COLO668 (cell line): ENCODE measurements at regions not wholly inside any gene's neighbourhood (a gene's known extent, or its start where the extent isn't known, plus 50 kb on each side); places are given as distances from the start of the nearest gene placed in this dataset.
"Not testable (repeated sequence)": the region's sequence is repeated elsewhere in the genome, so short reads cannot be mapped to it uniquely, and the experiment has no call there.

Experiments
- DNase-seq: peaks from one replicate; lab custom pipeline; 2025; ENCODE audit not compliant: unreplicated experiment; lab: John Stamatoyannopoulos, UW

DNA sequence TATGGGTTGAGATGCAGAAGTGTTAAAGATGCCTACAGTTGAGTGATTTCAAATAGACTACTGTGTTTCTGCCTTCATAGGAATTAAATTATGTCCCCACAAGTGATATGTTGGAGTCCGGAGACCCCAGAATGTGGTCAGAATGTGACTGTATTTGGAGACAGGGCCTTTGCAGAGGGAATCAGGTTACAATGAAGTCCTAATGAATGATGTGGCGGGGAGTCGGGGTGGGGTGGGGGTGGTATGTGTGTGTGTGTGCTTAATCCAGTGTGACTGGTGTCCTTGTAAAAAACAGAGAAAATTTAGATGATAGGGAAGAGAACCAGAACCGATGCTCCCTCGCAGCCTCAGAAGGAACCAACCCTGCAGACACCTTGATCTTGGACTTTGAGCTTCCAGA is 448.2 kb downstream of the QKI start:
- no peak for DNase-seq

DNA sequence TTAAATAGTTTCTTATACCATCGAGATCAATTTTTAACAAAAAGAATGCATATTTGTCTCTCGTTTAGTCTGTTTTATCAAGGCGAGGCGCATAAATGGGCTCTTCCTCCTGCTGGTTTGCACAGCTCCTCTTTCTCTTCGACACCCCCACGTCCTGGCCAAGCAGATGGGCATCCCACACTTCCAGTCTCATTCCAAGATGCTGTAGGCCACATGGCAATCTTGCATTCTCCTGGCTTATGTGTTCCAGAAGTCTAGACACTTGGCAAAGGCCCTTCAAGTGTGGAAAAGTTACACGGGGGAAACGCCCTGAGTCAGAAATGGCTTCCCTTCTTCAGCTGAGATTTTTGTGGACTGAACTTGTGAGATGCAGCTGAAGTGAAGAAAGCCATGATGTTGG is 447.1 kb downstream of the QKI start:
- no peak for DNase-seq

DNA sequence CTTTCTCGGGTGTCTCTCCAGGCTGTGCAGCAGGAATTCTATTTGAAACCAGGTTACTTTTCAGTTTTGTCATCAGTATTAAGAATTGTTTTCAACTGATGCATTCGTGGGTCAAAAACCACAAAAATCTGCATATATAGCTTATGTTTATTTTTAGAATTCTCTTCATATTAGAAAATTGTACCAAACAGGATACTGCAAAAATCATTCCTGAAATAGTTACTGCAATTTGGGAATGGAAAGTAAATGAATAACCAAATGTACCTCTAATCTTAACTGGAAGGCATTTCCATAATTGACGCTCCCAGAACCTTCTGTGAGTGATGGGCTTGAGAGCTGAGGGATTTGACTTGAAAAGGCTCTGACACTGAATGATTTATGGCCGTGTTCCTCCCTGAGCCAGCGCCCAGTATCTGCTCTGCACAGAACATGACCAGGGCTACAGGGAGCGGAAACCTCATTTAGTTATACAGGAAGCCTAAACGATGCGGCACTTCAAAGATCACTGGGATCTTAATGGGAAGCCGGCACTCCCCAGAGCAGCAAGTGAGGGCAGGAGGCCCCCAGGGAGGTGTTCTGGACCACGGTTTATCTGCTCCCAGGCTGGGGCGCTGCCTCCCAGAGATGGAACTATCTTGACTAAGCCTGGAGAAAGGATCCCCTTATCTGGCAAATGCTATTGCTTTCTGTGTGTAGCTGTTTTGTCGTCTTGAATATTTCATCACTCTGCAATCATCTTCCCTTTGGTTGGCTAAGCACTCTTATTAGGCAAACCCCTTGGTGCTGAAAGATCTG is 446.0 kb downstream of the QKI start:
- no peak for DNase-seq

DNA sequence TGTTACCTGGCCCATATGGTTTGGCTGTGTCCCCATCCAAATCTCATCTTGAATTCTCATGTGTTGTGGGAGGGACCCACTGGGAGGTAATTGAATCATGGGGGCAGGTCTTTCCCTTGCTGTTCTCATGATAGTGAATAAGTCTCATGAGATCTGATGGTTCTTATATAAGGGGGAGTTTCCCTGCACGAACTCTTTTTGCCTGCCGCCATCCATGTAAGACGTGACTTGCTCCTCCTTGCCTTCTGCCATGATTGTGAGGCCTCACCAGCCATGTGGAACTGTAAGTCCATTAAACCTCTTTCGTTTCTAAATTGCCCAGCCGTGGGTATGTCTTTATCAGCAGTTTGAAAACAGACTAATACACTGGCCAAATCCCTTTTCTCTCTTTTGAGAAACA is 444.4 kb downstream of the QKI start:
- DNase-seq: not testable (repeated sequence)

DNA sequence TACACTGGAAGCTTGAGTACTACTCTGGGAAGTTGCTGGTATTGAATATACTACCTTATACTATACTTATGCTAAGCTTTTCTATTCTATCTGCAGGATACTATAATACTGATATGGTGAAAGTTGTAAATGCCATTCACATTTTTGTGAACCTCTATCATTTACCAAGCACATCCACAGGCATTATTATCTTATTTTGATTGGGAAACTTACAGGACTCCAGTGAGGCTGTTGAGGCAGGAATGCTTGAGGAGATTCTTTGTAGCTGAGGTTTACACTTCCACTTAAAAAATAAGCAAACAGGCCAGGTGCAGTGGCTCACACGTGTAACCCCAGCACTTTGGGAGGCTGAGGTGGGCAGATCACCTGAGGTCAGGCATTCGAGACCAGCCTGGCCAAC is 442.9 kb downstream of the QKI start:
- DNase-seq: no peak

DNA sequence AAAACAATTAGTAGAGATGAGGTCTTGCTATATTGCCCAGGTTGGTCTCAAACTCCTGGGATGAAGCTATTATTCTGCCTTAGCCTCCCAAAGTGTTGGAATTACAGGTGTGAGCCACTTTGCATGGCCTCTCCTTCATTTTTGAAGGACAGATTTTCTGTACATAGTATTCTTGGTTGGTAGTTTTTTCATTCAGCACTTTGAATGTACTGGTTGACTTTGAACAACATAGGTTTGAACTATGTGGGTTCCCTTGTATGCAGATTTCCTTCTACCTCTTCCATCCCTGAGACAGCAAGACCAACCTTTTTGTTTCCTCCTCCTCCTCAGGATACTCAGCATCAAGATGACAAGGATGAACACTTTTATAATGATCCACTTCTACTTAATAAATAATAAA is 436.4 kb downstream of the QKI start:
- DNase-seq: no peak

DNA sequence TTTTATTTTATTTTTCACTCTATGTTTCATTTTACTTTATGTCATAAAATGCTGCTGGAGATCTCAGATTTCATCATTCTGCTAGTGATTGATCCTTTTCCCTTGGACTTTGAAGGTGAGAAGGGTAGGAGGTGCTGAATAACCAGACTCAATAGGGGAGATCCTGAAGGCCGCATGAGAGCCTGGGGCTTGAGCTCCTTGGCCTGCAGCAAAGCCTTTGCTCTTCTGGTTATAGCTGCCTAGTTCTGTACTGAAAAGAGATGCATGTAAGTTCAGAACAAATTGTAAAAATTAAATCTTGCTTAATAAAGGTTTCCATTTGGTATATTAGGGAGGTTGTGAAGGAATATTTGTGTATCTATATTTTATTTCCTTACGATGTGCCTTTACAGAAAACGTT is 430.2 kb downstream of the QKI start:
- DNase-seq: no peak

DNA sequence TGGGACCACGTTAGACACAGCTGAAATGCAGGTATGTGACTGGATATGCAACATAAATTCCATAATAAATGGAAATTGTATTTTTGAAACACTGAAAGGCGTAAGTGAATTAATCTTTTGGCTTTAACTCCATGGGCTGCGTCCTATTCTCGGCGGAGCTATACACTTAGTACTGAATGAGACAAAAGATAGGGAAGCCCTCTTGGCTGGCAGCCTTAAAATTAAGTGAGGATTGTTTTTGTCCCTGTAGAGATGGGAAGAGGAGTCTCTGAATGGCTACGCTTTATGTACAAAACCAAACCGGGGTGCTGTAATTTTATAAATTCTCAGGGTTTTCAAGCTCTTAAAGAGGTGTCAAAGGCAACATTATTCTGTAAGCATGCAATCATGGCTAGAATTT is 429.8 kb downstream of the QKI start:
- DNase-seq: no peak

DNA sequence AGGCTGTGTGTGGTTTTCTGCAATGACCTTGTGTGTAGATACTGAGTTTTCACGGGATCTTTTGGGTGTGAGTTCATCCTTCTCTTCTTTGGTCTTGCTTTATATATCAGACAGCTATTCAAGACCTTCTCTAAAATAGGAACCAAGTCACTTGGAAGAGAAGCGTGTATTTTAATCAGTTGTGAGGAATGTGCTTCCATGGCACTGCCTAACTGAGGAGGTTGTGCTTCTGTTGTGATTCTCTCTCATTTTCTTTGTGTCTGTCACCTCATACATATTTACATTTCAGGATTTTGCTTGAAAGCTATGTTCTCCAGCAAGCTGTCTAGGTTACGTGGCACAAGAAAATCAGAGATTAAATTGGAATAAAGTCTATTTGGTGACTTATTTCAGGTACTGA is 428.7 kb downstream of the QKI start:
- no peak for DNase-seq

DNA sequence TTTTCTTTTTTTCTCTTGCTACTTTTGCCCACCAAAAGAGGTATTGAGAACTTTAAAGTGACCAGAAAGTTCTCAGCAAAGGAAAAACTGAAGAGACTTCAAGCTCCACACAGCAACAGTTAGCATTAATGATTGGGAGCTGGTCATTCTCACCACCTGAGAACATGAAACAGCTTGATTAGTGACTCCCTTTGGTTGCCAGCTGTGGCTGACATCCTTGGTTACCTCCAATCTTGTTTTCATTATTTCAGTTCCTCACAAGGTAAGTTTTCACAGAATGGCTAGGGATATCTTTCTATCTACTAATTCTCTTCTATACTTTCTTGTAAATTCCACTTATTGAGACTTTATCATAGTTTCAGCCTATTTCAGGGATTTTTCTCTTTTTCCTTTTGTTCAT is 427.9 kb downstream of the QKI start:
- no peak for DNase-seq

DNA sequence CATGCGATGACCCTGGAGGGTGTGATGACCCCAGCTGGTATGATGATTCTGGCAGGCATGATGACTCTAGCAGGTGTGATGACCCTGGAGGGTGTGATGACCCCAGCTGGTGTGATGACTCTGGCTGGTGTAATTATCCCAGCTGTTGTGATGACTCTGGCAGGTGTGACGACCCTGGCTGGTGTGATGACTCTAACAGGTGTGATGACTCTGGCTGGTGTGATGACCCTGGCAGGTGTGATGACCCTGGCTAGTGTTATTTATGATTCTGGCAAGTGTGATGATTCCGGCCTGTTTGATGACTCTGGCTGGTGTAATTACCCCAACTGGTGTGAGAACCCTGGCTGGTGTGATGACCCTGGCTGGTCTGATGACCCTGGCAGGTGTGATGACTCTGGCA is 427.2 kb downstream of the QKI start:
- DNase-seq: no peak

DNA sequence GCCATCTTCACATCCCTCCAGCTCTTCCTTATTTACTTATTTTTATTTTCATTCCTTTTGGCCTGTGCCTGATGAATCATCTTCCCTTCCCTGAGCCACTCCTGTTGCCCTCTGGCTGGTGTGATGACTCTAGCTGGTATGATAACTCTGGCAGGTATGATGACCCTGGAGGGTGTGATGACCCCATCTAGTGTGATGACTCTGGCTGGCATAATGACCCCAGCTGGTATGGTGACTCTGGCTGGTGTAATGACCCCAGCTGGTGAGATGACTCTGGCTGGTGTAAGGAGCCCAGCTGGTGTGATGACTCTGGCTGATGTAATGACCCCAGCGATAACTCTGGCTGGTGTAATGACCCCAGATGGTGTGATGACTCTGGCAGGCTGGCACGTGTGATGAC is 426.8 kb downstream of the QKI start:
- no peak for DNase-seq

DNA sequence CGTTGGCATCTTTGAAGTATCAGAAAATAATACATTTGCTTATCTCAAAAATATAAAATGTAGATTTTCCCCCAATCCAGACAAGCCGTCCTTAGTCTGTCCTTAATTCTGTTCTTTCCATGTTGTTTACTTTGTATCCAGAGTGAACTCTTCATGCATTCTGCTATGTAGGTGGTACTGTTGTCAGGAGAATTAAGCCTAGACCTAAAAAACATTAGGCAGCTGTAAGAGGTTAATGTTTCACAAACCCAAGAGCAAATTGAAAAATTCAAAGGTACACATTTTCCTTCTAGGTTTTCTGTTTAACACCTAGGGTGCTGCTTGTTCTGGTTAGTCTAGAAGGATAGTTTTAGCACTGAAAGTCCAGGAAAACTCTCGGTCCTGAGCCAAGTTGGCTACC is 426.4 kb downstream of the QKI start:
- no peak for DNase-seq

DNA sequence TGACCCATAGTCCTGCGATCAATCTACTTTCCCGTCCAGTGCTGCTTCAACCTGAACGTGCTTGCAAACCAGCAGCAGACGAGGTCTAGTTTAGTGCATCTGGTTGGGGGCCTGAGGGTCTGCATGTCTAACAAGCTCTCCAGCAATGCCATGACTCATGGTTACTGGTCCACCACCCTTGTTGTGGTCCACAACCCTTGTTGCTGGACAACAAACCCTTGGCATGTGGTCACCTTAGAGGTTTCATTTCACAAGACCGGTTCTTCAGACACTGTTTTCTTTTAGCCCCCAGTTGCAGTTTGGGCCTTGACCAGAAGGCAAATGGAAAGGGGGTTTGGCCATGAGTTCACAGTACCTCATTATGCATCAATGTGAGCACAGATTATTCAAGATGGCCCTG is 424.8 kb downstream of the QKI start:
- no peak for DNase-seq

DNA sequence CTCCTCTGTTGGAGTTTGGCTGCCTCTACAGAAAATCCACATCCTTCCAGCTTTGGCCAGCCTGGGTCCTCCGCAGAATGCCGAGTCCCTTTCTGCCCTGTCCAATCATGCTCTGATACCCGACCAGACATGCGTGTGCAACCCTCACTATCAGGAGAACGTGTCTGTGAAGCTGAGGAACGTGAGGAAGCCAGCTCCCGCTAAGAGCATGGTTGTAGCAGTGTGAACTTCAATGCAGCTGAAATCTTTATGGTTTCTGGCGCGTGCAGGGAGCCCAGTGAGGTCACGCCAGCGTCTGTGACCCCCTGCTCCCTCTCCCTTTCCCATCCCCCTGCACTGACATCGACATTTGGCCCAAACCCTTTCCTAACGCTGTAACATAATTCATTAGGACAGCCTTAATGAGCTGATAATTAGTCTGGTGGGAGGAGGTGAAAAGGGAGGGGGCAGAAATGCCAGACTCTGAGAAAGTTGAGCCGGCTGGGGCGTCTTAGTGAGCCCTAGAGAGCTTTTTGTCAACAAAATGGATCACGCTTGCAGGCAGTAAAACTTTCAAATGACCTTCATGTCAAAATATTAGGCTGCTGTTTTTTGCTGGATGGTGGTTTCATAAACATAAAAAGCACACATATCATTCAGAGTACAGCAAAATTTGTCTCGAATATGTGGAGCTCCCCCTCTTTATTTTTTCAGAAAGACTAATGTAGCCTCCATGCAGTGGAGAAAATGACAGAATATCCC is 423.3 kb downstream of the QKI start:
- no peak for DNase-seq

DNA sequence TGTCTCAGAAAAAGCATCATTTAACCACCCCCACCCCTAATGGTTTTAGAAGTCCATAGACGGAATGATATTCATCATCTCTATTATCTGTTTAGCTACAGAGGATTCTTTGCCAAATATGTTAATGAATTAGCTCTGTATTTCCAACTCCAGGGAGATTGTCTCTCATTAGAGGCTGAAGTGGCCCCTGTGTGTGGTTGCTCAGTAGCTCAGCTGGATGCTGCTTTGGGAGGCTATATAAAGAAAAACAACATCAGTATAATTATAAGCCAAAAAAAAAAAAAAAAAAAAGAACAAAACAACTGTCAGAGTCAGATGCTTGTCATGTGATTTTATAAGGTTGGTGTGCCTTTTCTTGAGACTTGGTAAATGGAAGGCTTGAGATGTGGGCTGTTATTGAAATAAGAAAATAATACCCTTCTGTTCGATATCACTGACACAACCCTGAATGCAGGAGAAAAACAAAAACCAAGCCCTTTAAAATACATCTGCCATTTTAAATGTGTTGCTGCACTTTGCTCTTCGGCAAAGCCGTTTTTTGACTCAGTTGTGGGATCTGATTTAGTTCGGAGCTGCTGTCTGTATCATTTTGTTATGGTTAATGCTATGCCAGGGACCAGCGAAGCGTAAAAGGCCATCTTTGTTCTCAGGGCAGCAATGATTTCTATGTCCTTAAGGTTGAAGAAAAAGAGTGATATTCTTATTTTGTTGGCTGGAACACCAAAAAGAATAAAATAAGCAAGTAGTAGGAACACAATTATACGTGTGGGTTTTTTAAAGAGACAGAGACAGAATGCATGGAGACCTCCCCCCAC is 422.6 kb downstream of the QKI start:
- no peak for DNase-seq

DNA sequence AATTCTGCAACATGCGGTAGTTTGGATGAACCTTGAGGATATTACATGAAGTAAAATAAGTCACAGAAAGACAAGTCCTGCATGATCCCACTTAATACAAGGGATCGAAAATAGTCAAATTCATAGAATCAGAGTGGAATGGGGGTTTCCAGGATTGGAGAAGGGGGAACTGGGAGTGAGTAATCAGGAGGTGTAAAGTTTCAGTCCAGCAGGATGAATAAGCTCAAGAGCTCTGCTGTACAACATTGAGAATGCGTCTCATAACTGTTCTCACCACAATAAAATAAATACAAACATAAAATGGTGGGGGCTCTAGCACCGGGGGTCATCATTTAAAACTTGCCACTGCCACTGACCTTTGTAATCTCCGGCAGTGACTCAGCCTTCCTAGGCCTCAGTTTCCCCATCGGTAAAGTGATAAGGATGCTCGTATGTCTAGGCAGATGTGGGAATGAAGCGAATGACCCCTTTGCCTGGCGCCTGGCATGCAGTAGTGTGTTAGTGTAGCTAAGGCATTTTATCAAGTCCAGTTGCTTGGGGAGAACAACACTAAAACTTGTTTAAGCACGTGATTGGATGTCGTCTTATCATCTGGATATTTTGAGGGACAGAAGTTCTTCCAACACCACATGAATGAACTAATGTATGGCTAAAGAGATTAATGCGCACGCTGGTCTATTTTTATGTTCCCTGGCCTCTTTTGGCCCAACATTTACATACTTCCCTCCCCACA is 421.1 kb downstream of the QKI start:
- no peak for DNase-seq

DNA sequence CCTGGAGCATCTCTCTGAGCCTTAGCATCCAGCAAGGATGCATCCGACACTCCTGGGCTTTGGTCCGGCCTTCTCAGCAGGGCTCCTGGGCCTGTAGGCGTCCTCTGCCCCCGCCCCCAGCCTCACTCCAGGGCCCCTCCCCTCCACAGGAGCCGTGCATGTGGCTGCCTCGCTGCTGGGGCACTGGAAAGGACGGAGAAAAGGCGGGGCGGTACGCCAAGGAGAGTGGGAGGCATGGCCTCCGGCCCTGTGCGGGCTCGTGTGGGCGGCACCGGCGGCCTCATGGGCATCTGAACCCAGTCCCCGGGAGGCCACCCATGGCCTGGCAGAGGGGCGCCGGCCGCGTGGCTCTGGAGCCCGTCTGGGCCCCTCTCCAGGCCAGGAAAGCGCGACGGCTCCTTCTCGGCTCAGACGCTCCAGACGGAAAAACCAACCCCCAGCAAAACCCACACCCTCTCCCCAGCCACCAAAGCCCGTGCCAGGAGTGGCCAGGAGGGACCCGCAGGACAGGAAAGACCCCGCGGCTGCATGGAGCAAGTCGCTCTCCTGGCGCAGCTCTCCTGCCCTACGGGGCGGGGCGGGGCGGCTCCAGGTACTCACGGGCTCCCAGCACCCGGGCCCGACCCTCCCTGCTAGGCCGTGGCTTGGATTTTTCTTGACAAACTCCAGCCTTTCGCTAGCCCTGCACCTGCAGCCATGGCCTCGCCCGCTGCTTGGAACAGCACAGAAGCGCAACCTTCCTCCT is 419.9 kb downstream of the QKI start:
- no peak for DNase-seq

DNA sequence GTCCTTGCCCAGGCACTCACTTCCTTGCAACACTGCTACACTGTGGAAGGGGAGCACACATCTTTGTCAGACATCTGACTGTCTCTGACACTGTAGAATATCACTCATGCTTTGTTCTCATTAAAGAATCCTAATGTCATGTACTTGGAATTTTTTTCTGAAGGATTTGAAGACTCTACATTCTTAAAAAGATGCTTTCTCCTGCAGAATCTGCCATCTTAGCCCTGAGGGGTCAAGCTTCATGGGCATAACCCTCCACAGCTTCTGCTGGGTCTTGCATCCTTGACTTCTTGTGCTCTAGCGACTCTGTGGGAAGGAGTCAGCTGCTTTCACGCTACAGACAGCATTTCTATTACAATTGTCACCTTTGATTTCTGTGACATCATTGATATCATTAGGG is 417.2 kb downstream of the QKI start:
- DNase-seq: no peak

DNA sequence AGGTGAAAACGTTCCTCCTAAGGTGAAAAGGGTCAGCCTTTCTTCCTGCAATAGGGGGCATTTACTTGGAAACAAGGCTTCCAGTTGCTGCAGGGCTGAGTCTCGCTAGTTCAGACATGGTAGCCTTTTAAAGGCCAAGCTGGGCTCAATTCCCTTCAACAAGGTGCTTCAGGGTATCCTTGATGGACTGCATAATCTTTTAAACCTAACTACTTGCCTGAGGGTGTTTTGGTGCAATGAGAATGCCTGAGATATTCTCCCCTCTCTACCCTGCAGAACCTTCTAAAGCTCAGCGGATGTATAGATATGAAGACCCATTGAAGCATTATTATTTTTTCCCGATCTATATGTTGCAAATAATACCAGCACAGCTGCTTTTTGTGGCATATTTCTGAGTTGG is 416.1 kb downstream of the QKI start:
- no peak for DNase-seq
